GM12865 (cell line): ENCODE measurements at regions not wholly inside any gene's neighbourhood (a gene's known extent, or its start where the extent isn't known, plus 50 kb on each side); places are given as distances from the start of the nearest gene placed in this dataset.

Experiments used
- DNase-seq: peaks from one replicate; pipeline ENCODE4 v3.0.0; 2010; ENCODE audit warnings: low read depth
- H3K4me3 ChIP-seq: 2 replicates; pipeline ENCODE4 v1.5.1; 2011; ENCODE audit warnings: mild to moderate bottlenecking, low read depth, low read length, control low read depth
- TF ChIP-seq, protein P1 (sequence below): IDR thresholded peaks from 2 replicates; pipeline ENCODE4 v1.5.1; 2011; ENCODE audit warnings: low read length, control low read depth, low read depth, inconsistent platforms; ENCODE audit not compliant: insufficient read depth; ENCODE audit errors: missing control alignments

DNA sequence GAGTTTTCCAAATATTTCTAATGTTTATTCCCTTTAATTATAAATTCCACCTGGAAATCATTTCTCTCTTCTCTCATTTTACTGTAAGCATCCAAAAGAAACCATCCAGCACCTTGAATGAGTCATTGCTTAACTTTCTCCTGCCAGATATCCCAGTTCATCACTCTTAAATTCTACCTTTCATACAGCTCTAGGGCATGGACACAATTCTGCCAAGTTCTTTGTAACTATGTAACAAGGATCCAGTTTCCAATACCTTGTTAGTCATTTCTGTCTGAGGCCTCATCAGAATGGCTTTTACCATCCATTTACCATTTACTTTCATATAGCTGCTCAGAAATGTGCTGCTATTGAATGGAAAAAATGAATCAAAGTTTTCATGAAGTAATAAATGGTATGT, 455.4 kb upstream of the TENM4 start:
- TF ChIP-seq, protein P1, sequence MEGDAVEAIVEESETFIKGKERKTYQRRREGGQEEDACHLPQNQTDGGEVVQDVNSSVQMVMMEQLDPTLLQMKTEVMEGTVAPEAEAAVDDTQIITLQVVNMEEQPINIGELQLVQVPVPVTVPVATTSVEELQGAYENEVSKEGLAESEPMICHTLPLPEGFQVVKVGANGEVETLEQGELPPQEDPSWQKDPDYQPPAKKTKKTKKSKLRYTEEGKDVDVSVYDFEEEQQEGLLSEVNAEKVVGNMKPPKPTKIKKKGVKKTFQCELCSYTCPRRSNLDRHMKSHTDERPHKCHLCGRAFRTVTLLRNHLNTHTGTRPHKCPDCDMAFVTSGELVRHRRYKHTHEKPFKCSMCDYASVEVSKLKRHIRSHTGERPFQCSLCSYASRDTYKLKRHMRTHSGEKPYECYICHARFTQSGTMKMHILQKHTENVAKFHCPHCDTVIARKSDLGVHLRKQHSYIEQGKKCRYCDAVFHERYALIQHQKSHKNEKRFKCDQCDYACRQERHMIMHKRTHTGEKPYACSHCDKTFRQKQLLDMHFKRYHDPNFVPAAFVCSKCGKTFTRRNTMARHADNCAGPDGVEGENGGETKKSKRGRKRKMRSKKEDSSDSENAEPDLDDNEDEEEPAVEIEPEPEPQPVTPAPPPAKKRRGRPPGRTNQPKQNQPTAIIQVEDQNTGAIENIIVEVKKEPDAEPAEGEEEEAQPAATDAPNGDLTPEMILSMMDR: no peak
- DNase-seq: no peak
- H3K4me3 ChIP-seq: no peak overlapping the region

DNA sequence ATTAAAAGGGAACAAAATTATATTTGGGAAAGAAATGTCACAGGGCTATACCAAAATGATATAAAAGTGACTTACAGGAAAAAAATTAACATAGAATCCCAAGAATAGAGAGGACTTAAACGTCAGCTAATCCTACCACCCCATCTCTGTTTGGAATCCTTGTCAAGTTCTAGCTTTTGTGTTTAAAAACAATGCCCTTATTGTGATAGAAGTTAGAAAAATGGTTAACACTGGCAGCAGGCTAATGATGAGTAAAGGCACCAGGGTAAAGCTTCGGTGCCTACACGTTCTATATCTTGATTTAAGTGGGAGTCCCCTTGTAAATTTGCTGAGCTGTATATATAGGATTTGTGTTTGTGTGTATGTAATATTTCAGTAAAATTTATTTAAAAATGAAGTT, 453.3 kb upstream of the TENM4 start:
- TF ChIP-seq, protein P1: no peak
- H3K4me3 ChIP-seq: no peak overlapping the region
- no peak for DNase-seq

DNA sequence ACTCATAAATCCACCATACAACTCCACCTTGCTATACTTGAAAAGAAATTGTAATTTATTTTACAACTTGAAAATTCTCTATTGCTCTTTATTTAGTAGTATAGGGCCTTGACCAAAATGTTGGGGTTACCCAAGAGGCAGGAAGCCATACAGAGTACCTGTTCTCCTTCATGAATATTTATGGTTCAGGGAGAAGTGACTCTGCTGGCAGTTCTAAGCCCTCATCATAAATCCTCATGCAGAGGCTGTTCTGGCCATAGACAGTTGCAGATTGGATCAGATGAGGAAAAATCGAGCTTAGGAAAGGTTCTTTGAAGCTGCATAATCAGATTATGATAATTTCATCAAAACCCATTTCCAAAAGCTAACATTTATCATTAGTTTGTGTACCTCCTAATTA, 449.4 kb upstream of the TENM4 start:
- TF ChIP-seq, protein P1: no peak

DNA sequence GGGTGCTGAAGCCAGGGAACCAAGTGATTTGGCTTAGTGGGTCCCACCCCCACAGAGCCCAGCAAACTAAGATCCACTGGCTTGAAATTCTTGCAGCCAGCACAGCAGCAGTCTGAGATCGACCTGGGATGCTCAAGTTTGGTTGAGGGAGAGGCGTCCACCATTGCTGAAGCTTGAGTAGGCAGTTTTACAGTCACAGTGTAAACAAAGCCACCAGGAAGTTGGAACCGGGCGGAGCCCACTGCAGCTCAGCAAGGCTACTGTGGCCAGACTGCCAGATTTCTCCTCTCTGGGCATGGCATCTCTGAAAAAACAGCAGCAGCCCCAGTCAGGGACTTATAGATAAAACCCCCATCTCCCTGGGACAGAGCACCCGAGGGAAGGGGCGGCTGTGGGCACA, 424.1 kb upstream of the TENM4 start:
- no peak for DNase-seq
- H3K4me3 ChIP-seq: no peak overlapping the region
- TF ChIP-seq, protein P1: no peak

More for the DNA sequence above, 449.4 kb upstream of the TENM4 start:
- no peak for DNase-seq
- H3K4me3 ChIP-seq: no peak overlapping the region

DNA sequence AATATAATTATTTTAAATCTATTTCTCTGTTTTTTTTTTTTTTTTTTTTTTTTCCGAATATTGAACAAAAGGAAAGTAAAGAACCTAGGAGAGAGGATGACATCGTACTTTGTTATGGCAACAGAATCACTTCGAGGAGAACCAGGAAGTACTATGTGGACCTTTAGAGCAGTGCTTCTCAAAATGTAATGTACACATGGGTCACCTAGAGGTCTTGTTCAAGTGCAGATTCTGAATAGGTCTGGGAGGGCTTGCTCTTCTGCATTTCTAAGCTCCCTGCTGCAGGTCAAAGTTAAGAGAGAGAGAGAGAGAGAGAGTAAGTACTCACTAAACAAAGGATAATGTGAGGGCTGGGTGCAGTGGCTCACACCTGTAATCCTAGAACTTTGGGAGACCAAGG, 419.5 kb upstream of the TENM4 start:
- no peak for DNase-seq
- H3K4me3 ChIP-seq: no peak overlapping the region
- TF ChIP-seq, protein P1: no peak

DNA sequence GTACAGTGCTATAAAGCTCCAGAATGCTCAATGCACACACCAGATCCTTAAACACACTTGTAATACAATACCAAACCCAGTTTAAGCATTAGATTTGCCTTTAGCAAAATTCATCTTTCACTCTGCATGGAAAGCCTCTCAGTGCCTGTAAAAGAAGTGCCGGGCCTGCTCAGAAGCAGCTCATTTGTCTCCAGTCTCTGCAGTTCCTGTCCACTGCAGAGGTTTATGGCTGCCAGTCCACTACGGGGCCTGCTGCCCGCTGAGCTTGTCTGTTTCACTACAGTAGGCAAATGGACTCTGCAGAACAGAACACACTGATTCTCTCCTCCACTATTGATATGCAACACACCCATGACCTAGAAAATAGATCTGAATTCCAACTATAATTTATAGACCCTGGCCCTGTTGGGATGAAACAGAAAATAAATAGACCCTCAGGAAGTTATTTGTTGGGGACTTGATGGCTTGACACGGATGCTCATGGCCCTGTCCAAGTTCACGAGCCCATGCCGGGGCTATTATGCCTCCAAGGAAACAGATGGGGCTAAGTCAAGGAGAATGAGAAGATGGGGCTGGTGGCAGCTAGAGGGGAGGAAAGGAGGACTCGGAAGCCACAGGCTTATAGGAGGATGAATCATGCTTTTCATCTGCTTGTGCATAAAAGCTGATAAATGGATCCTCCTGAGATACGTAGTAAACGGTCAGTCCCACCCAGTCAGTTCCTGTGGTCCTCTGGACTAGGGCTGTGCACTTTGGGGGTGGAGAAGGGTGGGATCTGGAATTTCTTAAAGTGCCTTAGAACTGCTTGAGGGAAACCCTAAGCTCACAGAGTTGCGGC, 416.8 kb upstream of the TENM4 start:
- no peak overlapping the region for H3K4me3 ChIP-seq
- TF ChIP-seq, protein P1: no peak
- no peak for DNase-seq

- TF ChIP-seq, protein P1: no peak
- DNase-seq: no peak
- H3K4me3 ChIP-seq: no peak overlapping the region
Measured at GRCh38 chr11:79852176-79852575, 411.3 kb upstream of the TENM4 start.
